HFF-Myc (cell line): ENCODE measurements at regions not wholly inside any gene's neighbourhood (a gene's known extent, or its start where the extent isn't known, plus 50 kb on each side); places are given as distances from the start of the nearest gene placed in this dataset.
"Not testable (repeated sequence)": the region's sequence is repeated elsewhere in the genome, so short reads cannot be mapped to it uniquely, and the experiment has no call there.

Source experiments
- DNase-seq: peaks from one replicate; pipeline ENCODE4 v3.0.0-alpha.2; 2011; ENCODE audit warnings: low read depth; ENCODE audit errors: extremely low read depth
- H3K4me3 ChIP-seq: replicated peaks from 2 replicates; pipeline ENCODE4 v1.5.1; 2011; ENCODE audit warnings: low read depth, mild to moderate bottlenecking, control low read depth, low read length
- CTCF ChIP-seq: IDR thresholded peaks from 2 replicates; pipeline ENCODE4 v1.5.1; 2012; ENCODE audit warnings: mild to moderate bottlenecking, low read depth, low read length, control low read depth; ENCODE audit errors: missing control alignments

- DNase-seq = no peak
- TF ChIP-seq CTCF = no peak
- H3K4me3 ChIP-seq = no peak overlapping the region
Observed at GRCh38 chr13:47892374-47892773, 108.7 kb downstream of the SUCLA2 start.

- no peak for TF ChIP-seq CTCF
- no peak overlapping the region for H3K4me3 ChIP-seq
- no peak for DNase-seq
Observed at GRCh38 chr13:47890146-47890814, 110.8 kb downstream of the SUCLA2 start.

GRCh38 chr13:47886314-47886713 lies 114.8 kb downstream of the SUCLA2 start:
- no peak overlapping the region for H3K4me3 ChIP-seq
- no peak for TF ChIP-seq CTCF
- DNase-seq = no peak

- no peak for DNase-seq
- no peak for TF ChIP-seq CTCF
- H3K4me3 ChIP-seq = no peak overlapping the region
Observed at GRCh38 chr13:47875201-47875600, 125.9 kb downstream of the SUCLA2 start.

GRCh38 chr13:47873987-47874386 lies 127.1 kb downstream of the SUCLA2 start:
- not testable (repeated sequence) for H3K4me3 ChIP-seq, DNase-seq

- H3K4me3 ChIP-seq, DNase-seq: not testable (repeated sequence)
Observed at GRCh38 chr13:47873319-47873718, 127.8 kb downstream of the SUCLA2 start.

GRCh38 chr13:47869776-47870175 lies 131.3 kb downstream of the SUCLA2 start:
- TF ChIP-seq CTCF = no peak
- H3K4me3 ChIP-seq = no peak overlapping the region
- DNase-seq = no peak

GRCh38 chr13:47865883-47866282 lies 135.2 kb downstream of the SUCLA2 start:
- TF ChIP-seq CTCF = no peak
- no peak overlapping the region for H3K4me3 ChIP-seq
- no peak for DNase-seq
